GM12878 (cell line): ENCODE measurements at regions not wholly inside any gene's neighbourhood (a gene's known extent, or its start where the extent isn't known, plus 50 kb on each side); places are given as distances from the start of the nearest gene placed in this dataset.

ENCODE experiments used
- ATAC-seq: fragments of 200-7000 bp; cut with Tn5 transposase; 3 replicates; pipeline ENCODE4 v1.9.1; 2020; ENCODE audit warnings: mild to moderate bottlenecking, moderate library complexity
- BruUV-seq: library from RNA; stranded (reverse); fragments of 400-500 nt; replicated peaks from 2 replicates; lab custom pipeline; 2021; lab: Mats Ljungman, UMichigan
- CTCF ChIA-PET: fragments of 300-600 bp; sonication (Branson Sonifier 250); formaldehyde crosslinking; extraction: SDS; loops from one replicate; lab custom pipeline; 2021; ENCODE audit warnings: inconsistent platforms; lab: Yijun Ruan, JAX
- POLR2A ChIA-PET: fragments of 350-600 bp; formaldehyde crosslinking; extraction: SDS; loops from one replicate; lab custom pipeline; 2021; ENCODE audit warnings: inconsistent platforms; lab: Charles Lee
- RAD21 ChIA-PET: fragments of 300-600 bp; sonication (Branson Sonifier 250); formaldehyde crosslinking; loops from one replicate; lab custom pipeline; 2023; ENCODE audit warnings: antibody characterized with exemption; ENCODE audit not compliant: unreplicated experiment; lab: Charles Lee
- SMC1A ChIA-PET: fragments of 300-600 bp; sonication (Branson Sonifier 250); formaldehyde crosslinking; loops from one replicate; lab custom pipeline; 2023; ENCODE audit not compliant: unreplicated experiment, uncharacterized antibody; lab: Charles Lee
- DNase-seq: peaks from one replicate; pipeline ENCODE4 v3.0.0-alpha.2; 2011; ENCODE audit warnings: low read depth, low spot score
- FAIRE-seq: peaks from 3 replicates; lab custom pipeline; 2011; peaks lifted over from hg19 to GRCh38; lab: Jason Lieb, UNC
- H2AFZ ChIP-seq: 2 replicates; pipeline ENCODE4 v1.6.0; 2011; ENCODE audit warnings: low read depth, low read length, control low read depth; ENCODE audit not compliant: control insufficient read depth
- H3K27ac ChIP-seq: 2 replicates; pipeline ENCODE4 v1.5.1; 2011; ENCODE audit warnings: control low read depth; ENCODE audit not compliant: control insufficient read depth, insufficient read depth
- H3K27me3 ChIP-seq, 2 experiments: replicated peaks in 1 of 2; 2 replicates each; pipeline versions ENCODE4 v1.6.0 to v1.6.1; 2011; ENCODE audit warnings: low read length in 1 of 2; ENCODE audit not compliant: control insufficient read depth in 2 of 2, insufficient read depth in 2 of 2
- H3K36me3 ChIP-seq, 2 experiments: 2 replicates each; pipeline ENCODE4 v1.5.1; 2011; ENCODE audit warnings: low read length in 1 of 2; ENCODE audit not compliant: control insufficient read depth in 2 of 2, insufficient read depth in 2 of 2
- H3K4me1 ChIP-seq: 2 replicates; pipeline ENCODE4 v1.6.1; 2011; ENCODE audit warnings: mild to moderate bottlenecking, low read length, moderate library complexity, mixed read lengths; ENCODE audit not compliant: control insufficient read depth, insufficient read depth
- H3K4me2 ChIP-seq: 2 replicates; pipeline ENCODE4 v1.6.0; 2011; ENCODE audit warnings: control low read depth; ENCODE audit not compliant: control insufficient read depth, insufficient read depth
- H3K4me3 ChIP-seq: fragments of 200-600 bp; sonication (generic); 2 replicates; pipeline ENCODE4 v1.5.1; 2016
- H3K79me2 ChIP-seq: 2 replicates; pipeline ENCODE4 v1.6.0; 2011; ENCODE audit warnings: low read length; ENCODE audit not compliant: control insufficient read depth, insufficient read depth
- H3K9ac ChIP-seq: 2 replicates; pipeline ENCODE4 v1.8.0; 2011; ENCODE audit warnings: low read length, control low read depth, mixed read lengths; ENCODE audit not compliant: control insufficient read depth, insufficient read depth
- H3K9me3 ChIP-seq: replicated peaks from 3 replicates; pipeline ENCODE4 v1.5.1; 2011; ENCODE audit warnings: mild to moderate bottlenecking, low read length; ENCODE audit not compliant: control insufficient read depth, insufficient read depth
- H4K20me1 ChIP-seq: 2 replicates; pipeline ENCODE4 v1.6.0; 2011; ENCODE audit not compliant: control insufficient read depth, insufficient read depth
- EED ChIP-seq: sonication (generic); IDR thresholded peaks from 2 replicates; pipeline ENCODE4 v1.6.1; 2016; ENCODE audit warnings: antibody characterized with exemption, low read depth
- FOS ChIP-seq: IDR thresholded peaks from 3 replicates; pipeline ENCODE4 v1.6.1; 2011; ENCODE audit warnings: borderline replicate concordance; ENCODE audit not compliant: insufficient read length; ENCODE audit errors: extremely low read depth
- HDAC2 ChIP-seq: fragments of 200-600 bp; sonication (generic); IDR thresholded peaks from 2 replicates; pipeline ENCODE4 v1.6.1; 2017
- NBN ChIP-seq: fragments of 450-650 bp; IDR thresholded peaks from 2 replicates; pipeline ENCODE4 v1.6.1; 2016
- NFXL1 ChIP-seq: fragments of 450-650 bp; IDR thresholded peaks from 2 replicates; pipeline ENCODE4 v1.6.1; 2017; ENCODE audit warnings: antibody characterized with exemption, mild to moderate bottlenecking, borderline replicate concordance
- SMAD1 ChIP-seq: fragments of 450-650 bp; IDR thresholded peaks from 2 replicates; pipeline ENCODE4 v1.6.1; 2018; ENCODE audit warnings: mild to moderate bottlenecking, low read depth; ENCODE audit not compliant: partially characterized antibody
- SP1 ChIP-seq: IDR thresholded peaks from one replicate; pipeline ENCODE4 v1.6.1; 2011; ENCODE audit warnings: low read depth, low read length
- SREBF1 ChIP-seq: IDR thresholded peaks from 2 replicates; pipeline ENCODE4 v1.6.1; 2012; ENCODE audit warnings: mild to moderate bottlenecking, low read length
- TBL1XR1 ChIP-seq: IDR thresholded peaks from 2 replicates; pipeline ENCODE4 v1.6.1; 2012; ENCODE audit warnings: low read depth, low read length, improper control_type of control experiment
- ZNF24 ChIP-seq: fragments of 450-650 bp; IDR thresholded peaks from 2 replicates; pipeline ENCODE4 v1.6.1; 2017; ENCODE audit warnings: antibody characterized with exemption, mild to moderate bottlenecking
- ZSCAN29 ChIP-seq: fragments of 450-650 bp; IDR thresholded peaks from 2 replicates; pipeline ENCODE4 v1.6.1; 2017; ENCODE audit warnings: mild to moderate bottlenecking, moderate library complexity
- WGBS: methylation state at CpG from one replicate; pipeline ENCODE4 v1.1.6; 2016; ENCODE audit warnings: low lambda C conversion rate; ENCODE audit not compliant: insufficient replicate concordance, insufficient coverage; ENCODE audit errors: missing lambda C conversion rate; 5-methylcytosine and 5-hydroxymethylcytosine counted together
- in situ Hi-C: fragments of 300-500 bp; cut with MboI; formaldehyde crosslinking; loops from 9 replicates; pipeline ENCODE4 v1.14.3; 2018; ENCODE audit warnings: mixed read lengths
- intact Hi-C: fragments of 100-400 bp; cut with micrococcal nuclease; formaldehyde crosslinking; loops from one replicate; pipeline ENCODE4 v1.14.2; 2022; ENCODE audit not compliant: unreplicated experiment
- TF ChIP-seq, protein P1 (sequence below): IDR thresholded peaks from 2 replicates; pipeline ENCODE4 v1.6.1; 2012; ENCODE audit warnings: improper control_type of control experiment, low read depth, low read length; ENCODE audit not compliant: insufficient replicate concordance
- TF ChIP-seq, protein P2 (sequence below): fragments of 450-650 bp; IDR thresholded peaks from 2 replicates; pipeline ENCODE4 v1.6.1; 2017; ENCODE audit warnings: low read depth, mild to moderate bottlenecking, moderate library complexity
- TF ChIP-seq, protein P3 (sequence below): fragments of 450-650 bp; IDR thresholded peaks from 2 replicates; pipeline ENCODE4 v1.6.1; 2016; ENCODE audit warnings: mild to moderate bottlenecking

DNA sequence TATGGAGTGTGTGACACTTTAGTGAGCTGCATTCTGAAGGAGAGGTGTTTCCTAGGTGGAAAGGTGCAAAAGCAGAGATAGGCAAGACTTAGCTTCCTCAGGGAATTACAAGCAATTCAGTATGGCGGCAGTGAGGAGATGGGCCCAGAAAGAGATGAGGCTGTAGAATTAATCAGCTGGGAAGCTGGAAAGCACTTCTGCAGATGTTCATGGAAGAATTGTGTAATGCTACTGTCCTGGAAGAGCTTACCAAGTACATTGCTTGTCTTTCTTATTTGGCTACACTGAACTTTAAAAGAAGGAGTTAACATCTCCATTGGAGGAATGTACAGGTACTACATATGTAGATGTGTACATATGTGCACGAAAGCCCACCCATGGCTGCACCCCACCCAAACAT lies 103.7 kb upstream of the DPT start (continued):
- TF ChIP-seq, protein P1, sequence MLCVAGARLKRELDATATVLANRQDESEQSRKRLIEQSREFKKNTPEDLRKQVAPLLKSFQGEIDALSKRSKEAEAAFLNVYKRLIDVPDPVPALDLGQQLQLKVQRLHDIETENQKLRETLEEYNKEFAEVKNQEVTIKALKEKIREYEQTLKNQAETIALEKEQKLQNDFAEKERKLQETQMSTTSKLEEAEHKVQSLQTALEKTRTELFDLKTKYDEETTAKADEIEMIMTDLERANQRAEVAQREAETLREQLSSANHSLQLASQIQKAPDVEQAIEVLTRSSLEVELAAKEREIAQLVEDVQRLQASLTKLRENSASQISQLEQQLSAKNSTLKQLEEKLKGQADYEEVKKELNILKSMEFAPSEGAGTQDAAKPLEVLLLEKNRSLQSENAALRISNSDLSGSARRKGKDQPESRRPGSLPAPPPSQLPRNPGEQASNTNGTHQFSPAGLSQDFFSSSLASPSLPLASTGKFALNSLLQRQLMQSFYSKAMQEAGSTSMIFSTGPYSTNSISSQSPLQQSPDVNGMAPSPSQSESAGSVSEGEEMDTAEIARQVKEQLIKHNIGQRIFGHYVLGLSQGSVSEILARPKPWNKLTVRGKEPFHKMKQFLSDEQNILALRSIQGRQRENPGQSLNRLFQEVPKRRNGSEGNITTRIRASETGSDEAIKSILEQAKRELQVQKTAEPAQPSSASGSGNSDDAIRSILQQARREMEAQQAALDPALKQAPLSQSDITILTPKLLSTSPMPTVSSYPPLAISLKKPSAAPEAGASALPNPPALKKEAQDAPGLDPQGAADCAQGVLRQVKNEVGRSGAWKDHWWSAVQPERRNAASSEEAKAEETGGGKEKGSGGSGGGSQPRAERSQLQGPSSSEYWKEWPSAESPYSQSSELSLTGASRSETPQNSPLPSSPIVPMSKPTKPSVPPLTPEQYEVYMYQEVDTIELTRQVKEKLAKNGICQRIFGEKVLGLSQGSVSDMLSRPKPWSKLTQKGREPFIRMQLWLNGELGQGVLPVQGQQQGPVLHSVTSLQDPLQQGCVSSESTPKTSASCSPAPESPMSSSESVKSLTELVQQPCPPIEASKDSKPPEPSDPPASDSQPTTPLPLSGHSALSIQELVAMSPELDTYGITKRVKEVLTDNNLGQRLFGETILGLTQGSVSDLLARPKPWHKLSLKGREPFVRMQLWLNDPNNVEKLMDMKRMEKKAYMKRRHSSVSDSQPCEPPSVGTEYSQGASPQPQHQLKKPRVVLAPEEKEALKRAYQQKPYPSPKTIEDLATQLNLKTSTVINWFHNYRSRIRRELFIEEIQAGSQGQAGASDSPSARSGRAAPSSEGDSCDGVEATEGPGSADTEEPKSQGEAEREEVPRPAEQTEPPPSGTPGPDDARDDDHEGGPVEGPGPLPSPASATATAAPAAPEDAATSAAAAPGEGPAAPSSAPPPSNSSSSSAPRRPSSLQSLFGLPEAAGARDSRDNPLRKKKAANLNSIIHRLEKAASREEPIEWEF = no peak
- TF ChIP-seq, all 136 proteins: peak for 0

GRCh38 chr1:168833362-168833761 lies 104.4 kb upstream of the DPT start:
- Histone ChIP-seq H3K4me1 (no peaks in the 10 kb centered on the region), H3K9ac (no peak overlapping the region), H3K27ac (no peak overlapping the region), H3K4me3 (no peak overlapping the region), H3K79me2 (no peaks in the 10 kb centered on the region), H3K36me3 (no peaks in the 10 kb centered on the region), H3K4me2 (no peak overlapping the region), H3K27me3 (no peaks in the 10 kb centered on the region), H3K9me3 (no peaks in the 10 kb centered on the region), H2AFZ (no peak overlapping the region), H4K20me1 (no peaks in the 10 kb centered on the region)
- in situ Hi-C loops = no loop called here
- SMC1A ChIA-PET = interaction anchor here (0.6 to 1.4 kb wide), 8 partner anchors 9 to 276 kb away, joined by 3 to 7 read pairs (median 4); no protein-coding TSS in a partner anchor
- no peak for DNase-seq
- no peak for ATAC-seq
- RAD21 ChIA-PET = interaction anchor here (0.8 to 1.6 kb wide), 7 partner anchors 8 to 300 kb away, joined by 3 to 5 read pairs (median 3); no protein-coding TSS in a partner anchor
- FAIRE-seq = no peak
- intact Hi-C loops = no loop called here
- 0% methylated on average over 1 of the region's 1 CpG for WGBS
- POLR2A ChIA-PET = interaction anchor here (0.6 to 1.8 kb wide), 4 partner anchors 9 to 305 kb away, joined by 3 to 4 read pairs (median 3); no protein-coding TSS in a partner anchor
- no TSS peak for BruUV-seq
- CTCF ChIA-PET = interaction anchor here (0.6 to 1.1 kb wide), 4 partner anchors 11 to 229 kb away, joined by 3 read pairs; no protein-coding TSS in a partner anchor
- TF ChIP-seq NFXL1 (no peak), FOS (no peak), ZSCAN29 (no peak), HDAC2 (no peak), SMAD1 (no peak), EED (no peak), SP1 (no peak), TBL1XR1 (no peak), NBN (no peak), SREBF1 (no peak), ZNF24 (no peak)
- TF ChIP-seq, protein P2, sequence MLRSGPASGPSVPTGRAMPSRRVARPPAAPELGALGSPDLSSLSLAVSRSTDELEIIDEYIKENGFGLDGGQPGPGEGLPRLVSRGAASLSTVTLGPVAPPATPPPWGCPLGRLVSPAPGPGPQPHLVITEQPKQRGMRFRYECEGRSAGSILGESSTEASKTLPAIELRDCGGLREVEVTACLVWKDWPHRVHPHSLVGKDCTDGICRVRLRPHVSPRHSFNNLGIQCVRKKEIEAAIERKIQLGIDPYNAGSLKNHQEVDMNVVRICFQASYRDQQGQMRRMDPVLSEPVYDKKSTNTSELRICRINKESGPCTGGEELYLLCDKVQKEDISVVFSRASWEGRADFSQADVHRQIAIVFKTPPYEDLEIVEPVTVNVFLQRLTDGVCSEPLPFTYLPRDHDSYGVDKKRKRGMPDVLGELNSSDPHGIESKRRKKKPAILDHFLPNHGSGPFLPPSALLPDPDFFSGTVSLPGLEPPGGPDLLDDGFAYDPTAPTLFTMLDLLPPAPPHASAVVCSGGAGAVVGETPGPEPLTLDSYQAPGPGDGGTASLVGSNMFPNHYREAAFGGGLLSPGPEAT = no peak
- TF ChIP-seq, protein P3, sequence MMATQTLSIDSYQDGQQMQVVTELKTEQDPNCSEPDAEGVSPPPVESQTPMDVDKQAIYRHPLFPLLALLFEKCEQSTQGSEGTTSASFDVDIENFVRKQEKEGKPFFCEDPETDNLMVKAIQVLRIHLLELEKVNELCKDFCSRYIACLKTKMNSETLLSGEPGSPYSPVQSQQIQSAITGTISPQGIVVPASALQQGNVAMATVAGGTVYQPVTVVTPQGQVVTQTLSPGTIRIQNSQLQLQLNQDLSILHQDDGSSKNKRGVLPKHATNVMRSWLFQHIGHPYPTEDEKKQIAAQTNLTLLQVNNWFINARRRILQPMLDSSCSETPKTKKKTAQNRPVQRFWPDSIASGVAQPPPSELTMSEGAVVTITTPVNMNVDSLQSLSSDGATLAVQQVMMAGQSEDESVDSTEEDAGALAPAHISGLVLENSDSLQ = no peak
